ENCODE measurements at regions not wholly inside any gene's neighbourhood (a gene's known extent, or its start where the extent isn't known, plus 50 kb on each side); places are given as distances from the start of the nearest gene placed in this dataset.

- DNase-seq (ENCODE audit: extremely low spot score in 2 of 2): no peak
- Histone ChIP-seq H3K27ac (no peak overlapping the region), H3K27me3 (no peaks in the 10 kb centered on the region), H3K4me3 (no peak overlapping the region), H3K9me3 (no peaks in the 10 kb centered on the region), H3K4me1 (no peaks in the 10 kb centered on the region), H3K36me3 (no peaks in the 10 kb centered on the region)
- no peak for TF ChIP-seq CTCF (IDR thresholded peaks at IDR 0.05)
- TF ChIP-seq POLR2AphosphoS5 (IDR thresholded peaks at IDR 0.05; ENCODE audit: insufficient read depth in 1 of 2, low read depth in 1 of 2): no peak
- no peak for TF ChIP-seq POLR2A (IDR thresholded peaks at IDR 0.05)
- intact Hi-C loops (cut with DNase I): no loop called here
Measured at GRCh38 chr1:199009447-199009846, 370.6 kb downstream of the PTPRC start.

DNA sequence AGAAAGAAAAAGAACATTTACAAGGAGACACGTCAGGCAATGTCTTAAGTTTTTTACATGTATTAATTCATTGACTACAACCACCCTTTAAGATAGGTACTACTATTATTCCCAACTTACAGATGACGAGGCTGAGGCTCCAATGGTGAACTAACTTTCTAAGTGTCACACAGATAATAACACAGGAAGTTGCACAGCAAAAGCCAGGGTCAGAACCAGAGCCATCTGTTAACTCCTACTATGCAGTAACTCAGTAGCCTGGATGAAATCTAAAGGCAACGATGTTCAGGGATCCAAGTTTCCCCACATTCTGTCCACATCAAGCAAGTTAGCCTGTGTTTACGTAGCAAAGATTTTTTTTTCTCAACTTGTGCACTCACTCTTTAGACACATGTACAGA lies 371.7 kb downstream of the PTPRC start:
- H3K4me3 ChIP-seq: no peak overlapping the region
- no peak for TF ChIP-seq CTCF (IDR thresholded peaks at IDR 0.05)
- TF ChIP-seq POLR2A (IDR thresholded peaks at IDR 0.05): no peak
- no peak for TF ChIP-seq POLR2AphosphoS5 (IDR thresholded peaks at IDR 0.05; ENCODE audit: insufficient read depth in 1 of 2, low read depth in 1 of 2)
- intact Hi-C loops (cut with DNase I): no loop called here
- H3K9me3 ChIP-seq: no peaks in the 10 kb centered on the region
- no peaks in the 10 kb centered on the region for H3K27me3 ChIP-seq
- H3K36me3 ChIP-seq: no peaks in the 10 kb centered on the region
- no peak overlapping the region for H3K27ac ChIP-seq
- H3K4me1 ChIP-seq: no peaks in the 10 kb centered on the region
- no peak for DNase-seq (ENCODE audit: extremely low spot score in 2 of 2)

DNA sequence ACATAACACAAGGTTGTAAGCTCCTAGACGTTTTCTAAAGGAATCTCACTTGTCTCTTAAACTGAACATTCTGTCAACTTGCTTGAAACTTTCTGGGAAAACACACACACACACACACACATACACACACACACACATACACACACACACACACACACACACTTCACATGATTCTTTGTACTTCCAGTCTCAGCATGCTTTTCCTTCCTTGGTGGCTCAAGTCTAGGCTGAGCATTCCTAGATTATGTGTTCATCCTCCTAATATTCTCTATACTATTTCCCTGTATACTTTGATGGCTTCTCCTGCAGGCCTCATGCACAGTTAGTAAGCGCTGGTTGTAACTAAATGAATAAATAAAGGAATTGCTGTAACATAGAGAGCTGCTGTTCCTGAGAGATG lies 372.1 kb downstream of the PTPRC start:
- Histone ChIP-seq H3K36me3 (no peaks in the 10 kb centered on the region), H3K4me1 (no peaks in the 10 kb centered on the region), H3K4me3 (no peak overlapping the region), H3K27ac (no peak overlapping the region), H3K27me3 (no peaks in the 10 kb centered on the region), H3K9me3 (no peaks in the 10 kb centered on the region)
- TF ChIP-seq CTCF (IDR thresholded peaks at IDR 0.05): no peak
- intact Hi-C loops (cut with DNase I): no loop called here
- DNase-seq (ENCODE audit: extremely low spot score in 2 of 2): no peak

- no peak for TF ChIP-seq POLR2AphosphoS5 (IDR thresholded peaks at IDR 0.05; ENCODE audit: insufficient read depth in 1 of 2, low read depth in 1 of 2)
- no peak for TF ChIP-seq POLR2A (IDR thresholded peaks at IDR 0.05)
- TF ChIP-seq CTCF (IDR thresholded peaks at IDR 0.05): no peak
- H3K27ac ChIP-seq: no peak overlapping the region
- H3K4me1 ChIP-seq: no peaks in the 10 kb centered on the region
- intact Hi-C loops (cut with DNase I): no loop called here
- H3K27me3 ChIP-seq: no peaks in the 10 kb centered on the region
- no peaks in the 10 kb centered on the region for H3K9me3 ChIP-seq
- no peak overlapping the region for H3K4me3 ChIP-seq
- no peaks in the 10 kb centered on the region for H3K36me3 ChIP-seq
- no peak for DNase-seq (ENCODE audit: extremely low spot score in 2 of 2)
Measured at GRCh38 chr1:199015799-199016198, 377.0 kb downstream of the PTPRC start.

DNA sequence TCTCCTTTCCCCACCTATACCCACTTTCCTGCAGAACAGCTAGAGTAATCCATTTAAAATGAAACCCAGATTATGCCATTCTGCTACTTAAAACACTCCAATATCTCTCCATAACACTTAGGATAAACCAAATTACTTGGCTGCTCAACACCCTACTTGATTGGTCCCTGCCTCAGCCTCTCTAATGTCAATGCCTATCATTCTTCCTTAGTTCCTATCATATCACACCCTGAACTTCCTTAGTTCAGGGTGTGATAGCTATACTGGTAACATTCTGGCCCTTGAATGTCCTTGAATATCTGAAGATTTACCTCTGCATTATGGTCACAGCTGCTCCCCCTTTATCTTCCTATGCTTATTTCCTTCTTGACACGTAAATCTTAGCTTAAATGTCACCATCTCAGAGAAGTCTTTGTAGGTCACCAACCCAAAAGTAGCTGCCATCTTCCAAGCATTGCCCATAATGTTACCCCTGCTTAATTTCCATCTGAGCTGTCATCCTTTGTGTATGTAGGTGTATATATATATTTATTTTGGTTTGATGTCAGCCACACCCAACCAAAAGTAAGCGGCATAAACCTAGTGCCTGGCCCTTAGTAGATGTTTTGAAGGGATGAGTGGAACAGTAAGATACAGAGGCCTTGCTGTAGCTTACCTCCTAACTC lies 379.8 kb downstream of the PTPRC start:
- intact Hi-C loops (cut with DNase I): no loop called here
- no peaks in the 10 kb centered on the region for H3K27me3 ChIP-seq
- no peaks in the 10 kb centered on the region for H3K9me3 ChIP-seq
- no peak for TF ChIP-seq CTCF (IDR thresholded peaks at IDR 0.05)
- TF ChIP-seq POLR2A (IDR thresholded peaks at IDR 0.05): no peak
- TF ChIP-seq POLR2AphosphoS5 (IDR thresholded peaks at IDR 0.05; ENCODE audit: insufficient read depth in 1 of 2, low read depth in 1 of 2): no peak
- no peak overlapping the region for H3K27ac ChIP-seq
- DNase-seq (ENCODE audit: extremely low spot score in 2 of 2): no peak
- no peaks in the 10 kb centered on the region for H3K36me3 ChIP-seq
- H3K4me1 ChIP-seq: no peaks in the 10 kb centered on the region
- no peak overlapping the region for H3K4me3 ChIP-seq

All from vagina (tissue), 2 donors.